ENCODE measurements at regions not wholly inside any gene's neighbourhood (a gene's known extent, or its start where the extent isn't known, plus 50 kb on each side); places are given as distances from the start of the nearest gene placed in this dataset.

DNA sequence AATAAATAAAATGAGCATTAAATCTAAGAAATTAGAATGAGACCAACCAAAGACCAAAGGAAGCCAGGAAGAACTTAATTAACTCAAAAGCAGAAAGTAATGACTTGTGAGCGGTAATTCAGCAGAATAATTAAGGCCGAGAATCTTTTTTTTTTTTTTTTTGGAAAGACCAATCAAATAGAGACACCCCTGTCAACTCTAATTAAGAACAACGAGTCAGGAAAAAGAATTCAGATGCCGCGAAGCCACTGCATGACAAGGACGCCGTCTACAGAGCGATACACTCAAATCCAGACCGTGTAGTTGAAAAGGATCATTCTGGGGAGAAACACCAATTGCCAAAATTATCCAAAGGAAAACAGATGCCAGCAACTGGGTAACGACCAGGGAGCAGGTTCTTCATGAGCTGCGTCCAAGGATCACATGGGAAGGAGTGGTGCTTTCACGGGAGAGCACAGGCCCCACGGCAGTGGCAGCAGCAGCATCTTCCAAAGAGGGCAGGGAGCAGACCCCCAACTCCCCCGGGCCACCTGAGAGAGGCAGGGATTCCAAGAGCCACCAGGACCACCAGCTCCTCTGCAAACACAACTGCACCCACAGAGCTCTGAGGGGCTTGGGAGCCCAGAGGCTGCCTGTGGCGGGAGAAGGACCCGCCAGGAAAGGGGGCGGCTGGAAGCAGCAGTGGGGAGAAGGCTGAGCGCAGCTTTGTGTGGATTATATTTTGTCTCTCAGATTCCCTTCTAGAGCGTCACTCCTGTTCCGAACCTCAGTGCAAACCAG is 469.8 kb downstream of the BRD1 start:
- TF ChIP-seq, protein P1, sequence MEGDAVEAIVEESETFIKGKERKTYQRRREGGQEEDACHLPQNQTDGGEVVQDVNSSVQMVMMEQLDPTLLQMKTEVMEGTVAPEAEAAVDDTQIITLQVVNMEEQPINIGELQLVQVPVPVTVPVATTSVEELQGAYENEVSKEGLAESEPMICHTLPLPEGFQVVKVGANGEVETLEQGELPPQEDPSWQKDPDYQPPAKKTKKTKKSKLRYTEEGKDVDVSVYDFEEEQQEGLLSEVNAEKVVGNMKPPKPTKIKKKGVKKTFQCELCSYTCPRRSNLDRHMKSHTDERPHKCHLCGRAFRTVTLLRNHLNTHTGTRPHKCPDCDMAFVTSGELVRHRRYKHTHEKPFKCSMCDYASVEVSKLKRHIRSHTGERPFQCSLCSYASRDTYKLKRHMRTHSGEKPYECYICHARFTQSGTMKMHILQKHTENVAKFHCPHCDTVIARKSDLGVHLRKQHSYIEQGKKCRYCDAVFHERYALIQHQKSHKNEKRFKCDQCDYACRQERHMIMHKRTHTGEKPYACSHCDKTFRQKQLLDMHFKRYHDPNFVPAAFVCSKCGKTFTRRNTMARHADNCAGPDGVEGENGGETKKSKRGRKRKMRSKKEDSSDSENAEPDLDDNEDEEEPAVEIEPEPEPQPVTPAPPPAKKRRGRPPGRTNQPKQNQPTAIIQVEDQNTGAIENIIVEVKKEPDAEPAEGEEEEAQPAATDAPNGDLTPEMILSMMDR (IDR thresholded peaks at IDR 0.05; ENCODE audit: insufficient read depth, low read length, poor library complexity, severe bottlenecking) = no peak
- no peak for TF ChIP-seq EZH2phosphoT487 (conservative IDR thresholded peaks at IDR 0.05; ENCODE audit: low read length)
- H3K4me2 ChIP-seq (ENCODE audit: low read depth, low read length, poor library complexity, severe bottlenecking) = no peak overlapping the region
- H3K27me3 ChIP-seq (ENCODE audit: low read length) = no peaks in the 10 kb centered on the region

GRCh38 chr22:49356428-49356827 is 471.2 kb downstream of the BRD1 start:
- H2AFZ ChIP-seq (ENCODE audit: low read depth, low read length, severe bottlenecking) = no peak overlapping the region
- no peaks in the 10 kb centered on the region for H3F3A ChIP-seq (ENCODE audit: insufficient read depth)
- H3K9ac ChIP-seq (ENCODE audit: low read length) = no peak overlapping the region
- H3K79me2 ChIP-seq (ENCODE audit: insufficient read depth, low read length) = no peaks in the 10 kb centered on the region
- no peaks in the 10 kb centered on the region for H3K9me2 ChIP-seq (replicated peaks; ENCODE audit: insufficient read depth, low read length)
- H3K4me3 ChIP-seq (ENCODE audit: insufficient read depth, low read length, poor library complexity, severe bottlenecking) = no peak overlapping the region
- H3K27me3 ChIP-seq (ENCODE audit: low read length) = no peaks in the 10 kb centered on the region
- H3K9me3 ChIP-seq (ENCODE audit: insufficient read depth, low read length) = no peaks in the 10 kb centered on the region
- no peak overlapping the region for H3K27ac ChIP-seq (ENCODE audit: low read depth, low read length)
- TF ChIP-seq EZH2phosphoT487 (conservative IDR thresholded peaks at IDR 0.05; ENCODE audit: low read length) = no peak
- no peaks in the 10 kb centered on the region for H4K20me1 ChIP-seq (ENCODE audit: low read depth, low read length)
- H3K36me3 ChIP-seq (ENCODE audit: low read length) = no peaks in the 10 kb centered on the region
- H3K4me2 ChIP-seq (ENCODE audit: low read depth, low read length, poor library complexity, severe bottlenecking) = no peak overlapping the region

More for the DNA sequence above, 469.8 kb downstream of the BRD1 start:
- Histone ChIP-seq H3F3A (ENCODE audit: insufficient read depth) (no peaks in the 10 kb centered on the region), H2AFZ (ENCODE audit: low read depth, low read length, severe bottlenecking) (no peak overlapping the region), H3K4me3 (ENCODE audit: insufficient read depth, low read length, poor library complexity, severe bottlenecking) (no peak overlapping the region), H3K27ac (ENCODE audit: low read depth, low read length) (no peak overlapping the region), H3K9ac (ENCODE audit: low read length) (no peak overlapping the region), H4K20me1 (ENCODE audit: low read depth, low read length) (no peaks in the 10 kb centered on the region), H3K9me3 (ENCODE audit: insufficient read depth, low read length) (no peaks in the 10 kb centered on the region), H3K9me2 (replicated peaks; ENCODE audit: insufficient read depth, low read length) (no peaks in the 10 kb centered on the region), H3K36me3 (ENCODE audit: low read length) (no peaks in the 10 kb centered on the region), H3K79me2 (ENCODE audit: insufficient read depth, low read length) (no peaks in the 10 kb centered on the region)

GRCh38 chr22:49355211-49355920 is 472.3 kb downstream of the BRD1 start:
- Histone ChIP-seq H3K4me3 (ENCODE audit: insufficient read depth, low read length, poor library complexity, severe bottlenecking) (no peak overlapping the region), H3K36me3 (ENCODE audit: low read length) (no peaks in the 10 kb centered on the region), H3K9ac (ENCODE audit: low read length) (no peak overlapping the region), H2AFZ (ENCODE audit: low read depth, low read length, severe bottlenecking) (no peak overlapping the region), H3K27ac (ENCODE audit: low read depth, low read length) (no peak overlapping the region), H3F3A (ENCODE audit: insufficient read depth) (no peaks in the 10 kb centered on the region), H3K4me2 (ENCODE audit: low read depth, low read length, poor library complexity, severe bottlenecking) (no peak overlapping the region), H3K9me3 (ENCODE audit: insufficient read depth, low read length) (no peaks in the 10 kb centered on the region), H3K9me2 (replicated peaks; ENCODE audit: insufficient read depth, low read length) (no peaks in the 10 kb centered on the region), H4K20me1 (ENCODE audit: low read depth, low read length) (no peaks in the 10 kb centered on the region), H3K27me3 (ENCODE audit: low read length) (no peaks in the 10 kb centered on the region), H3K79me2 (ENCODE audit: insufficient read depth, low read length) (no peaks in the 10 kb centered on the region)
- no peak for TF ChIP-seq EZH2phosphoT487 (conservative IDR thresholded peaks at IDR 0.05; ENCODE audit: low read length)
- TF ChIP-seq, protein P1 (IDR thresholded peaks at IDR 0.05; ENCODE audit: insufficient read depth, low read length, poor library complexity, severe bottlenecking) = no peak
